ENCODE measurements at regions not wholly inside any gene's neighbourhood (a gene's known extent, or its start where the extent isn't known, plus 50 kb on each side); places are given as distances from the start of the nearest gene placed in this dataset.

- ChIA-PET POLR2A (no interaction called here), CTCF (no interaction called here)
- Mint-ChIP-seq H3K36me3 (peaks cover 27% of the 10 kb centered on the region), H3K27me3 (ENCODE audit: low read depth) (no peaks in the 10 kb centered on the region), H3K4me3 (no peak overlapping the region), H3K4me1 (no peaks in the 10 kb centered on the region), H3K27ac (no peak overlapping the region), H3K9me3 (peaks cover 32% of the 10 kb centered on the region)
- DNase-seq (ENCODE audit: low spot score) (no peak), ATAC-seq (no peak)
- TF ChIP-seq FOXP1 (CRISPR knock-in tag; IDR thresholded peaks at IDR 0.05; ENCODE audit: borderline replicate concordance) = no peak
- no peak for TF ChIP-seq TCF7 (CRISPR knock-in tag; IDR thresholded peaks at IDR 0.05; ENCODE audit: low read depth)
- TF ChIP-seq ELF4 (CRISPR knock-in tag; IDR thresholded peaks at IDR 0.05; ENCODE audit: low read depth) = no peak
- no peak for TF ChIP-seq MLX (CRISPR knock-in tag; IDR thresholded peaks at IDR 0.05)
- no peak for TF ChIP-seq GABPB1 (CRISPR knock-in tag; IDR thresholded peaks at IDR 0.05)
- TF ChIP-seq, protein P1, sequence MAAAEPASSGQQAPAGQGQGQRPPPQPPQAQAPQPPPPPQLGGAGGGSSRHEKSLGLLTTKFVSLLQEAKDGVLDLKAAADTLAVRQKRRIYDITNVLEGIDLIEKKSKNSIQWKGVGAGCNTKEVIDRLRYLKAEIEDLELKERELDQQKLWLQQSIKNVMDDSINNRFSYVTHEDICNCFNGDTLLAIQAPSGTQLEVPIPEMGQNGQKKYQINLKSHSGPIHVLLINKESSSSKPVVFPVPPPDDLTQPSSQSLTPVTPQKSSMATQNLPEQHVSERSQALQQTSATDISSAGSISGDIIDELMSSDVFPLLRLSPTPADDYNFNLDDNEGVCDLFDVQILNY (CRISPR knock-in tag; IDR thresholded peaks at IDR 0.05) = no peak
- no peak for TF ChIP-seq ZNF263 (CRISPR knock-in tag; IDR thresholded peaks at IDR 0.05; ENCODE audit: low read depth)
- no peak for TF ChIP-seq ZMAT4 (CRISPR knock-in tag; IDR thresholded peaks at IDR 0.05)
- TF ChIP-seq, protein P2, sequence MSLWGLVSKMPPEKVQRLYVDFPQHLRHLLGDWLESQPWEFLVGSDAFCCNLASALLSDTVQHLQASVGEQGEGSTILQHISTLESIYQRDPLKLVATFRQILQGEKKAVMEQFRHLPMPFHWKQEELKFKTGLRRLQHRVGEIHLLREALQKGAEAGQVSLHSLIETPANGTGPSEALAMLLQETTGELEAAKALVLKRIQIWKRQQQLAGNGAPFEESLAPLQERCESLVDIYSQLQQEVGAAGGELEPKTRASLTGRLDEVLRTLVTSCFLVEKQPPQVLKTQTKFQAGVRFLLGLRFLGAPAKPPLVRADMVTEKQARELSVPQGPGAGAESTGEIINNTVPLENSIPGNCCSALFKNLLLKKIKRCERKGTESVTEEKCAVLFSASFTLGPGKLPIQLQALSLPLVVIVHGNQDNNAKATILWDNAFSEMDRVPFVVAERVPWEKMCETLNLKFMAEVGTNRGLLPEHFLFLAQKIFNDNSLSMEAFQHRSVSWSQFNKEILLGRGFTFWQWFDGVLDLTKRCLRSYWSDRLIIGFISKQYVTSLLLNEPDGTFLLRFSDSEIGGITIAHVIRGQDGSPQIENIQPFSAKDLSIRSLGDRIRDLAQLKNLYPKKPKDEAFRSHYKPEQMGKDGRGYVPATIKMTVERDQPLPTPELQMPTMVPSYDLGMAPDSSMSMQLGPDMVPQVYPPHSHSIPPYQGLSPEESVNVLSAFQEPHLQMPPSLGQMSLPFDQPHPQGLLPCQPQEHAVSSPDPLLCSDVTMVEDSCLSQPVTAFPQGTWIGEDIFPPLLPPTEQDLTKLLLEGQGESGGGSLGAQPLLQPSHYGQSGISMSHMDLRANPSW (CRISPR knock-in tag; conservative IDR thresholded peaks at IDR 0.05; ENCODE audit: low read depth) = no peak
Measured at GRCh38 chr4:128366212-128366611, 78.6 kb upstream of the PGRMC2 start.

GRCh38 chr4:128364565-128364964 lies 77.0 kb upstream of the PGRMC2 start:
- no peaks in the 10 kb centered on the region for H3K4me1 Mint-ChIP-seq
- H3K27me3 Mint-ChIP-seq (ENCODE audit: low read depth) = no peaks in the 10 kb centered on the region
- H3K27ac Mint-ChIP-seq = no peak overlapping the region
- DNase-seq (ENCODE audit: low spot score) (no peak), ATAC-seq (no peak)
- peaks cover 19% of the 10 kb centered on the region for H3K9me3 Mint-ChIP-seq
- POLR2A ChIA-PET = interaction anchor here (1.0 kb wide), 1 partner anchor 76 kb away, joined by 3 read pairs; no protein-coding TSS in a partner anchor
- H3K4me3 Mint-ChIP-seq = no peak overlapping the region
- TF ChIP-seq ZNF219 (CRISPR knock-in tag; IDR thresholded peaks at IDR 0.05; ENCODE audit: borderline replicate concordance) (no peak), NFATC4 (CRISPR knock-in tag; IDR thresholded peaks at IDR 0.05) (no peak), FOXP1 (CRISPR knock-in tag; IDR thresholded peaks at IDR 0.05; ENCODE audit: borderline replicate concordance) (no peak), PRRX2 (CRISPR knock-in tag; IDR thresholded peaks at IDR 0.05) (no peak), CBFB (CRISPR knock-in tag; IDR thresholded peaks at IDR 0.05; ENCODE audit: low read depth) (no peak)
- TF ChIP-seq, protein P3, sequence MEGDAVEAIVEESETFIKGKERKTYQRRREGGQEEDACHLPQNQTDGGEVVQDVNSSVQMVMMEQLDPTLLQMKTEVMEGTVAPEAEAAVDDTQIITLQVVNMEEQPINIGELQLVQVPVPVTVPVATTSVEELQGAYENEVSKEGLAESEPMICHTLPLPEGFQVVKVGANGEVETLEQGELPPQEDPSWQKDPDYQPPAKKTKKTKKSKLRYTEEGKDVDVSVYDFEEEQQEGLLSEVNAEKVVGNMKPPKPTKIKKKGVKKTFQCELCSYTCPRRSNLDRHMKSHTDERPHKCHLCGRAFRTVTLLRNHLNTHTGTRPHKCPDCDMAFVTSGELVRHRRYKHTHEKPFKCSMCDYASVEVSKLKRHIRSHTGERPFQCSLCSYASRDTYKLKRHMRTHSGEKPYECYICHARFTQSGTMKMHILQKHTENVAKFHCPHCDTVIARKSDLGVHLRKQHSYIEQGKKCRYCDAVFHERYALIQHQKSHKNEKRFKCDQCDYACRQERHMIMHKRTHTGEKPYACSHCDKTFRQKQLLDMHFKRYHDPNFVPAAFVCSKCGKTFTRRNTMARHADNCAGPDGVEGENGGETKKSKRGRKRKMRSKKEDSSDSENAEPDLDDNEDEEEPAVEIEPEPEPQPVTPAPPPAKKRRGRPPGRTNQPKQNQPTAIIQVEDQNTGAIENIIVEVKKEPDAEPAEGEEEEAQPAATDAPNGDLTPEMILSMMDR (IDR thresholded peaks at IDR 0.05) = no peak
- TF ChIP-seq, protein P4, sequence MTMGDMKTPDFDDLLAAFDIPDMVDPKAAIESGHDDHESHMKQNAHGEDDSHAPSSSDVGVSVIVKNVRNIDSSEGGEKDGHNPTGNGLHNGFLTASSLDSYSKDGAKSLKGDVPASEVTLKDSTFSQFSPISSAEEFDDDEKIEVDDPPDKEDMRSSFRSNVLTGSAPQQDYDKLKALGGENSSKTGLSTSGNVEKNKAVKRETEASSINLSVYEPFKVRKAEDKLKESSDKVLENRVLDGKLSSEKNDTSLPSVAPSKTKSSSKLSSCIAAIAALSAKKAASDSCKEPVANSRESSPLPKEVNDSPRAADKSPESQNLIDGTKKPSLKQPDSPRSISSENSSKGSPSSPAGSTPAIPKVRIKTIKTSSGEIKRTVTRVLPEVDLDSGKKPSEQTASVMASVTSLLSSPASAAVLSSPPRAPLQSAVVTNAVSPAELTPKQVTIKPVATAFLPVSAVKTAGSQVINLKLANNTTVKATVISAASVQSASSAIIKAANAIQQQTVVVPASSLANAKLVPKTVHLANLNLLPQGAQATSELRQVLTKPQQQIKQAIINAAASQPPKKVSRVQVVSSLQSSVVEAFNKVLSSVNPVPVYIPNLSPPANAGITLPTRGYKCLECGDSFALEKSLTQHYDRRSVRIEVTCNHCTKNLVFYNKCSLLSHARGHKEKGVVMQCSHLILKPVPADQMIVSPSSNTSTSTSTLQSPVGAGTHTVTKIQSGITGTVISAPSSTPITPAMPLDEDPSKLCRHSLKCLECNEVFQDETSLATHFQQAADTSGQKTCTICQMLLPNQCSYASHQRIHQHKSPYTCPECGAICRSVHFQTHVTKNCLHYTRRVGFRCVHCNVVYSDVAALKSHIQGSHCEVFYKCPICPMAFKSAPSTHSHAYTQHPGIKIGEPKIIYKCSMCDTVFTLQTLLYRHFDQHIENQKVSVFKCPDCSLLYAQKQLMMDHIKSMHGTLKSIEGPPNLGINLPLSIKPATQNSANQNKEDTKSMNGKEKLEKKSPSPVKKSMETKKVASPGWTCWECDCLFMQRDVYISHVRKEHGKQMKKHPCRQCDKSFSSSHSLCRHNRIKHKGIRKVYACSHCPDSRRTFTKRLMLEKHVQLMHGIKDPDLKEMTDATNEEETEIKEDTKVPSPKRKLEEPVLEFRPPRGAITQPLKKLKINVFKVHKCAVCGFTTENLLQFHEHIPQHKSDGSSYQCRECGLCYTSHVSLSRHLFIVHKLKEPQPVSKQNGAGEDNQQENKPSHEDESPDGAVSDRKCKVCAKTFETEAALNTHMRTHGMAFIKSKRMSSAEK (CRISPR knock-in tag; IDR thresholded peaks at IDR 0.05; ENCODE audit: borderline replicate concordance) = no peak
- TF ChIP-seq, protein P5, sequence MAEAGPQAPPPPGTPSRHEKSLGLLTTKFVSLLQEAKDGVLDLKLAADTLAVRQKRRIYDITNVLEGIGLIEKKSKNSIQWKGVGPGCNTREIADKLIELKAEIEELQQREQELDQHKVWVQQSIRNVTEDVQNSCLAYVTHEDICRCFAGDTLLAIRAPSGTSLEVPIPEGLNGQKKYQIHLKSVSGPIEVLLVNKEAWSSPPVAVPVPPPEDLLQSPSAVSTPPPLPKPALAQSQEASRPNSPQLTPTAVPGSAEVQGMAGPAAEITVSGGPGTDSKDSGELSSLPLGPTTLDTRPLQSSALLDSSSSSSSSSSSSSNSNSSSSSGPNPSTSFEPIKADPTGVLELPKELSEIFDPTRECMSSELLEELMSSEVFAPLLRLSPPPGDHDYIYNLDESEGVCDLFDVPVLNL (CRISPR knock-in tag; IDR thresholded peaks at IDR 0.05; ENCODE audit: borderline replicate concordance, low read depth) = no peak
- CTCF ChIA-PET = no interaction called here
- peaks cover 14% of the 10 kb centered on the region for H3K36me3 Mint-ChIP-seq
